ENCODE measurements at regions not wholly inside any gene's neighbourhood (a gene's known extent, or its start where the extent isn't known, plus 50 kb on each side); places are given as distances from the start of the nearest gene placed in this dataset.

DNA sequence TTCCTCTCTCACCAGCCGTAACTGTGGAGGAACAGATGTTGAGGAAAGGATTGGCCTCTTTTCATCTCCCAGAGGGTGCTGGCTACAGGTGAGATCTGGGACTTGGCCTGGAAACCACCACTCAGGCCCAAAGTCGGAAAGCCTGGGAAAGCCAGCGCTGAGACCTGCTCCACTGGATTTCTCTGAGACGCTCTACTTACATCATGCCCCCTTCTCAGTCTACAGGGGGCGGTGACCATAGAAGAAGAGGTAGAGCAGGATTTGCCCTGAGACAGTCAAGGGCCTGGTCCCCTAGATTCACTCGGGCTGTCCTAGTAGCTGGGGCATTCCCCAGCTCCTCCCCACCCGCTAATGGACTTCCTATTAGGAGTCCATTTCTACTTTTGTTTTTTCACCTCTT lies 80.9 kb downstream of the C3orf38 start:
- TF ChIP-seq CTCF (IDR thresholded peaks at IDR 0.05; ENCODE audit: low read depth, low read length) = no peak
- no peak for TF ChIP-seq POLR2A (IDR thresholded peaks at IDR 0.05; ENCODE audit: extremely low read depth, insufficient read length)
- TF ChIP-seq MYC (IDR thresholded peaks at IDR 0.05; ENCODE audit: low read depth, low read length) = no peak
- TF ChIP-seq, protein P1, sequence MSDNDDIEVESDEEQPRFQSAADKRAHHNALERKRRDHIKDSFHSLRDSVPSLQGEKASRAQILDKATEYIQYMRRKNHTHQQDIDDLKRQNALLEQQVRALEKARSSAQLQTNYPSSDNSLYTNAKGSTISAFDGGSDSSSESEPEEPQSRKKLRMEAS (IDR thresholded peaks at IDR 0.05; ENCODE audit: low read depth, low read length) = no peak

Data from NB4 (cell line).